GM12878 (cell line): ENCODE measurements at regions not wholly inside any gene's neighbourhood (a gene's known extent, or its start where the extent isn't known, plus 50 kb on each side); places are given as distances from the start of the nearest gene placed in this dataset.

ENCODE experiments used
- ATAC-seq: fragments of 200-7000 bp; cut with Tn5 transposase; 3 replicates; pipeline ENCODE4 v1.9.1; 2020; ENCODE audit warnings: mild to moderate bottlenecking, moderate library complexity
- BruUV-seq: library from RNA; stranded (reverse); fragments of 400-500 nt; replicated peaks from 2 replicates; lab custom pipeline; 2021; lab: Mats Ljungman, UMichigan
- CTCF ChIA-PET: fragments of 300-600 bp; sonication (Branson Sonifier 250); formaldehyde crosslinking; extraction: SDS; loops from one replicate; lab custom pipeline; 2021; ENCODE audit warnings: inconsistent platforms; lab: Yijun Ruan, JAX
- POLR2A ChIA-PET: fragments of 350-600 bp; formaldehyde crosslinking; extraction: SDS; loops from one replicate; lab custom pipeline; 2021; ENCODE audit warnings: inconsistent platforms; lab: Charles Lee
- RAD21 ChIA-PET: fragments of 300-600 bp; sonication (Branson Sonifier 250); formaldehyde crosslinking; loops from one replicate; lab custom pipeline; 2023; ENCODE audit warnings: antibody characterized with exemption; ENCODE audit not compliant: unreplicated experiment; lab: Charles Lee
- SMC1A ChIA-PET: fragments of 300-600 bp; sonication (Branson Sonifier 250); formaldehyde crosslinking; loops from one replicate; lab custom pipeline; 2023; ENCODE audit not compliant: unreplicated experiment, uncharacterized antibody; lab: Charles Lee
- DNase-seq: peaks from one replicate; pipeline ENCODE4 v3.0.0-alpha.2; 2011; ENCODE audit warnings: low read depth, low spot score
- FAIRE-seq: peaks from 3 replicates; lab custom pipeline; 2011; peaks lifted over from hg19 to GRCh38; lab: Jason Lieb, UNC
- H2AFZ ChIP-seq: 2 replicates; pipeline ENCODE4 v1.6.0; 2011; ENCODE audit warnings: low read depth, low read length, control low read depth; ENCODE audit not compliant: control insufficient read depth
- H3K27ac ChIP-seq: 2 replicates; pipeline ENCODE4 v1.5.1; 2011; ENCODE audit warnings: control low read depth; ENCODE audit not compliant: control insufficient read depth, insufficient read depth
- H3K27me3 ChIP-seq, 2 experiments: replicated peaks in 1 of 2; 2 replicates each; pipeline versions ENCODE4 v1.6.0 to v1.6.1; 2011; ENCODE audit warnings: low read length in 1 of 2; ENCODE audit not compliant: control insufficient read depth in 2 of 2, insufficient read depth in 2 of 2
- H3K36me3 ChIP-seq, 2 experiments: 2 replicates each; pipeline ENCODE4 v1.5.1; 2011; ENCODE audit warnings: low read length in 1 of 2; ENCODE audit not compliant: control insufficient read depth in 2 of 2, insufficient read depth in 2 of 2
- H3K4me1 ChIP-seq: 2 replicates; pipeline ENCODE4 v1.6.1; 2011; ENCODE audit warnings: mild to moderate bottlenecking, low read length, moderate library complexity, mixed read lengths; ENCODE audit not compliant: control insufficient read depth, insufficient read depth
- H3K4me2 ChIP-seq: 2 replicates; pipeline ENCODE4 v1.6.0; 2011; ENCODE audit warnings: control low read depth; ENCODE audit not compliant: control insufficient read depth, insufficient read depth
- H3K4me3 ChIP-seq: fragments of 200-600 bp; sonication (generic); 2 replicates; pipeline ENCODE4 v1.5.1; 2016
- H3K79me2 ChIP-seq: 2 replicates; pipeline ENCODE4 v1.6.0; 2011; ENCODE audit warnings: low read length; ENCODE audit not compliant: control insufficient read depth, insufficient read depth
- H3K9ac ChIP-seq: 2 replicates; pipeline ENCODE4 v1.8.0; 2011; ENCODE audit warnings: low read length, control low read depth, mixed read lengths; ENCODE audit not compliant: control insufficient read depth, insufficient read depth
- H3K9me3 ChIP-seq: replicated peaks from 3 replicates; pipeline ENCODE4 v1.5.1; 2011; ENCODE audit warnings: mild to moderate bottlenecking, low read length; ENCODE audit not compliant: control insufficient read depth, insufficient read depth
- H4K20me1 ChIP-seq: 2 replicates; pipeline ENCODE4 v1.6.0; 2011; ENCODE audit not compliant: control insufficient read depth, insufficient read depth
- E2F4 ChIP-seq: IDR thresholded peaks from 2 replicates; pipeline ENCODE4 v1.6.1; 2012; ENCODE audit warnings: low read depth, low read length, improper control_type of control experiment
- ESRRA ChIP-seq: IDR thresholded peaks from 2 replicates; pipeline ENCODE4 v1.6.1; 2012; ENCODE audit warnings: mild to moderate bottlenecking, low read length, improper control_type of control experiment
- KAT2A ChIP-seq: conservative IDR thresholded peaks from 2 replicates; pipeline ENCODE4 v1.6.1; 2011; ENCODE audit warnings: low read depth, low read length; ENCODE audit not compliant: control insufficient read depth
- PML ChIP-seq: IDR thresholded peaks from 2 replicates; pipeline ENCODE4 v1.6.1; 2012; ENCODE audit warnings: low read length, inconsistent platforms
- USF1 ChIP-seq: IDR thresholded peaks from 2 replicates; pipeline ENCODE4 v1.6.1; 2011; ENCODE audit warnings: borderline replicate concordance, low read depth, mild to moderate bottlenecking, moderate library complexity, mixed read lengths, low read length; ENCODE audit not compliant: insufficient read depth; ENCODE audit errors: extremely low read length
- WGBS: methylation state at CpG from one replicate; pipeline ENCODE4 v1.1.6; 2016; ENCODE audit warnings: low lambda C conversion rate; ENCODE audit not compliant: insufficient replicate concordance, insufficient coverage; ENCODE audit errors: missing lambda C conversion rate; 5-methylcytosine and 5-hydroxymethylcytosine counted together
- in situ Hi-C: fragments of 300-500 bp; cut with MboI; formaldehyde crosslinking; loops from 9 replicates; pipeline ENCODE4 v1.14.3; 2018; ENCODE audit warnings: mixed read lengths
- intact Hi-C: fragments of 100-400 bp; cut with micrococcal nuclease; formaldehyde crosslinking; loops from one replicate; pipeline ENCODE4 v1.14.2; 2022; ENCODE audit not compliant: unreplicated experiment

GRCh38 chr13:50700664-50701305 is 142.7 kb downstream of the DLEU7 start:
- Histone ChIP-seq H3K36me3 (no peaks in the 10 kb centered on the region), H3K4me3 (no peak overlapping the region), H3K4me2 (no peak overlapping the region), H3K9me3 (no peaks in the 10 kb centered on the region), H3K27me3 (no peaks in the 10 kb centered on the region), H4K20me1 (no peaks in the 10 kb centered on the region), H3K4me1 (no peaks in the 10 kb centered on the region), H3K9ac (no peak overlapping the region), H3K27ac (no peak overlapping the region), H2AFZ (no peak overlapping the region), H3K79me2 (no peaks in the 10 kb centered on the region)
- ChIA-PET CTCF (interaction anchor here (1.1 to 1.6 kb wide), 3 partner anchors 13 to 100 kb away, joined by 3 to 4 read pairs (median 4); no protein-coding TSS in a partner anchor), RAD21 (no interaction called here), SMC1A (interaction anchor here (1.3 kb wide), 1 partner anchor 100 kb away, joined by 4 read pairs; no protein-coding TSS in a partner anchor), POLR2A (no interaction called here)
- in situ Hi-C loops (no loop called here), intact Hi-C loops (no loop called here)
- FAIRE-seq (no peak), ATAC-seq (no peak), DNase-seq (no peak)
- no TSS peak for BruUV-seq
- no peak for TF ChIP-seq ESRRA
- no peak for TF ChIP-seq KAT2A
- TF ChIP-seq E2F4 = no peak
- no peak for TF ChIP-seq USF1
- TF ChIP-seq PML = no peak
- 88% methylated on average over 1 of the region's 1 CpG for WGBS
